C4-2B (cell line): ENCODE measurements at regions not wholly inside any gene's neighbourhood (a gene's known extent, or its start where the extent isn't known, plus 50 kb on each side); places are given as distances from the start of the nearest gene placed in this dataset.

Experiments
- ZFX ChIP-seq: fragments of 450-650 bp; IDR thresholded peaks from 2 replicates; pipeline ENCODE4 v1.6.1; 2017
- TF ChIP-seq, protein P1 (sequence below): fragments of 450-650 bp; conservative IDR thresholded peaks from 2 replicates; pipeline ENCODE4 v1.5.1; 2017; ENCODE audit warnings: mild to moderate bottlenecking

DNA sequence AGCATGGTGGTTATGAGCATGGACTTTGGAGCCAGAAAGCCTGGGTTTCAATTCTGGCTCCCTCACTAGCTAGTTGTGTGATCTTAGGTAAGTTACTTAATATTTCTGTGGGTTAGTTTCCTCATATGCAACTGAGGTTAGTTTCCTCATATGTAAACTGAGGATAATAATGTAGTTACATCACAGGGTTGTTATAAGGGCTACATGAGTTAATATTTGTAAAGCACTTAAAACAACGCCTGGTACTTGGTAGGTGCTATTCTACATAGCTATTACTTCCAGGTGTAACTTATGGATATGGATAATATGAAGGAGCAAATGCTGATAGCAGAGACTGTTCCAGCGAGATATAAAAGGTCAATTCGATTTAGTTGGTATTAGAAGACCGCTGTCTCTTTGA is 69.4 kb upstream of the POU5F2 start:
- TF ChIP-seq, protein P1, sequence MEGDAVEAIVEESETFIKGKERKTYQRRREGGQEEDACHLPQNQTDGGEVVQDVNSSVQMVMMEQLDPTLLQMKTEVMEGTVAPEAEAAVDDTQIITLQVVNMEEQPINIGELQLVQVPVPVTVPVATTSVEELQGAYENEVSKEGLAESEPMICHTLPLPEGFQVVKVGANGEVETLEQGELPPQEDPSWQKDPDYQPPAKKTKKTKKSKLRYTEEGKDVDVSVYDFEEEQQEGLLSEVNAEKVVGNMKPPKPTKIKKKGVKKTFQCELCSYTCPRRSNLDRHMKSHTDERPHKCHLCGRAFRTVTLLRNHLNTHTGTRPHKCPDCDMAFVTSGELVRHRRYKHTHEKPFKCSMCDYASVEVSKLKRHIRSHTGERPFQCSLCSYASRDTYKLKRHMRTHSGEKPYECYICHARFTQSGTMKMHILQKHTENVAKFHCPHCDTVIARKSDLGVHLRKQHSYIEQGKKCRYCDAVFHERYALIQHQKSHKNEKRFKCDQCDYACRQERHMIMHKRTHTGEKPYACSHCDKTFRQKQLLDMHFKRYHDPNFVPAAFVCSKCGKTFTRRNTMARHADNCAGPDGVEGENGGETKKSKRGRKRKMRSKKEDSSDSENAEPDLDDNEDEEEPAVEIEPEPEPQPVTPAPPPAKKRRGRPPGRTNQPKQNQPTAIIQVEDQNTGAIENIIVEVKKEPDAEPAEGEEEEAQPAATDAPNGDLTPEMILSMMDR = no peak
- no peak for TF ChIP-seq ZFX
